ENCODE measurements at regions not wholly inside any gene's neighbourhood (a gene's known extent, or its start where the extent isn't known, plus 50 kb on each side); places are given as distances from the start of the nearest gene placed in this dataset.

- CTCF ChIA-PET = interaction anchor here (1.2 kb wide), 1 partner anchor 9 kb away, joined by 4 read pairs; no protein-coding TSS in a partner anchor
- Mint-ChIP-seq H3K4me1 (ENCODE audit: insufficient read depth, unreplicated experiment) (no peaks in the 10 kb centered on the region), H3K9me3 (ENCODE audit: unreplicated experiment) (no peaks in the 10 kb centered on the region), H3K36me3 (ENCODE audit: insufficient read depth, unreplicated experiment) (no peaks in the 10 kb centered on the region), H3K27me3 (ENCODE audit: insufficient read depth, unreplicated experiment) (no peaks in the 10 kb centered on the region), H3K27ac (ENCODE audit: low read depth, unreplicated experiment) (no peak overlapping the region), H3K4me3 (ENCODE audit: unreplicated experiment) (no peak overlapping the region)
- no peak for TF ChIP-seq CTCF (IDR thresholded peaks at IDR 0.05; ENCODE audit: unreplicated experiment)
- POLR2A ChIA-PET = no interaction called here
- no peak for DNase-seq (ENCODE audit: unreplicated experiment)
- intact Hi-C loops (cut with micrococcal nuclease) = no loop called here
- no TSS peak for BruUV-seq (replicated peaks)
Observed at GRCh38 chr6:131408811-131409210, 164.2 kb upstream of the ARG1 start.

DNA sequence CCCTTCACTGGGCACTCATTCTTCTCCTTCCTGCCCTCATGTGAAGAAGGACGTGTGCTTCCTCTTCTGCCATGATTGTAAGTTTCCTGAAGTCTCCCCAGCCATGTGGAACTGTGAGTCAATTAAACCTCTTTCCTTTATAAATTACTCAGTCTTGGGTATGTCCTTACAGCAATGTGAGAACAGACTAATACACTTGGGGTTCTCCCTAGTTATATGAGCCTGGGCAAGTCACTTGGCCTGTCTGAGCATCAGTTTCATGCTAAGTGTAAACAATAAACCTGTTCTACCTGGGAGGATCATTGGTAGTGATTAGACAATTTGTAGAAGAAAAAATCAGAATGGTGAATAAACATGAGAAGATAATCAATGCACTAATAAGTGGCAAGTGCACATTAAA, 162.2 kb upstream of the ARG1 start:
- Mint-ChIP-seq H3K27me3 (ENCODE audit: insufficient read depth, unreplicated experiment) (no peaks in the 10 kb centered on the region), H3K27ac (ENCODE audit: low read depth, unreplicated experiment) (no peak overlapping the region), H3K9me3 (ENCODE audit: unreplicated experiment) (no peaks in the 10 kb centered on the region), H3K36me3 (ENCODE audit: insufficient read depth, unreplicated experiment) (no peaks in the 10 kb centered on the region), H3K4me3 (ENCODE audit: unreplicated experiment) (no peak overlapping the region), H3K4me1 (ENCODE audit: insufficient read depth, unreplicated experiment) (no peaks in the 10 kb centered on the region)
- ChIA-PET CTCF (no interaction called here), POLR2A (no interaction called here)
- intact Hi-C loops (cut with micrococcal nuclease) = no loop called here
- no peak for TF ChIP-seq CTCF (IDR thresholded peaks at IDR 0.05; ENCODE audit: unreplicated experiment)
- BruUV-seq (replicated peaks) = no TSS peak
- DNase-seq (ENCODE audit: unreplicated experiment) = no peak

- BruUV-seq (replicated peaks) = no TSS peak
- H3K36me3 Mint-ChIP-seq (ENCODE audit: insufficient read depth, unreplicated experiment) = no peaks in the 10 kb centered on the region
- H3K27ac Mint-ChIP-seq (ENCODE audit: low read depth, unreplicated experiment) = no peak overlapping the region
- H3K4me1 Mint-ChIP-seq (ENCODE audit: insufficient read depth, unreplicated experiment) = no peaks in the 10 kb centered on the region
- POLR2A ChIA-PET = no interaction called here
- H3K27me3 Mint-ChIP-seq (ENCODE audit: insufficient read depth, unreplicated experiment) = no peaks in the 10 kb centered on the region
- CTCF ChIA-PET = interaction anchor here (0.6 kb wide), 1 partner anchor 81 kb away, joined by 3 read pairs; no protein-coding TSS in a partner anchor
- DNase-seq (ENCODE audit: unreplicated experiment) = no peak
- intact Hi-C loops (cut with micrococcal nuclease) = no loop called here
- no peak for TF ChIP-seq CTCF (IDR thresholded peaks at IDR 0.05; ENCODE audit: unreplicated experiment)
- H3K4me3 Mint-ChIP-seq (ENCODE audit: unreplicated experiment) = no peak overlapping the region
- no peaks in the 10 kb centered on the region for H3K9me3 Mint-ChIP-seq (ENCODE audit: unreplicated experiment)
Observed at GRCh38 chr6:131412960-131413830, 159.8 kb upstream of the ARG1 start.

DNA sequence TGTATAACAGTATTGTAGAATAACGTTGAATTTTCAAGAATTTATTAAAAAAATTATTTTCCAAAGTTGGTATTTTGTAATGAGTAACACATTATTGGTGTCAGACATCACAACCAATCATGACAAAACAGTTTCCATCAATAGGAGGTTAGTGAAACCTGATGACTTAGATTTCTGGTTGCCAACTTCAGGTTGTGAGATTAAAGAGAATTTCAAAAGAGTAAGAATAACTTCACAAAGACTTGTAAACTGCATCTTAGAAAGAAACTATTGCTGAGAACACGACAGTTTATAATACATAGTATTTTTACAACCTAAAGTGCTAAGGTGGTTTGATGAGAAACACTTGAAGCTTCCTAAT, 159.2 kb upstream of the ARG1 start:
- POLR2A ChIA-PET = no interaction called here
- no peak for TF ChIP-seq CTCF (IDR thresholded peaks at IDR 0.05; ENCODE audit: unreplicated experiment)
- H3K27ac Mint-ChIP-seq (ENCODE audit: low read depth, unreplicated experiment) = no peak overlapping the region

More for the DNA sequence above, 159.2 kb upstream of the ARG1 start:
- H3K27me3 Mint-ChIP-seq (ENCODE audit: insufficient read depth, unreplicated experiment) = no peaks in the 10 kb centered on the region
- no TSS peak for BruUV-seq (replicated peaks)
- CTCF ChIA-PET = no interaction called here
- no peaks in the 10 kb centered on the region for H3K36me3 Mint-ChIP-seq (ENCODE audit: insufficient read depth, unreplicated experiment)
- intact Hi-C loops (cut with micrococcal nuclease) = no loop called here
- DNase-seq (ENCODE audit: unreplicated experiment) = no peak
- no peak overlapping the region for H3K4me3 Mint-ChIP-seq (ENCODE audit: unreplicated experiment)
- H3K4me1 Mint-ChIP-seq (ENCODE audit: insufficient read depth, unreplicated experiment) = no peaks in the 10 kb centered on the region
- H3K9me3 Mint-ChIP-seq (ENCODE audit: unreplicated experiment) = no peaks in the 10 kb centered on the region
